Neutrophil (primary cell): ENCODE measurements at regions not wholly inside any gene's neighbourhood (a gene's known extent, or its start where the extent isn't known, plus 50 kb on each side); places are given as distances from the start of the nearest gene placed in this dataset.
"Not testable (repeated sequence)": the region's sequence is repeated elsewhere in the genome, so short reads cannot be mapped to it uniquely, and the experiment has no call there.

ENCODE experiments used
- H3K27ac ChIP-seq: fragments of 200-600 bp; sonication (generic); 2 replicates; pipeline ENCODE4 v1.5.1; 2016; ENCODE audit warnings: mild to moderate bottlenecking, moderate library complexity
- H3K27me3 ChIP-seq: fragments of 200-600 bp; sonication (generic); 2 replicates; pipeline ENCODE4 v1.6.0; 2016; ENCODE audit warnings: mild to moderate bottlenecking
- H3K36me3 ChIP-seq: fragments of 200-600 bp; sonication (generic); 2 replicates; pipeline ENCODE4 v1.5.1; 2017
- H3K4me1 ChIP-seq, 2 experiments: fragments of 200-600 bp in 1 of 2; sonication (generic) in 1 of 2; 1 replicate in 1 of 2; 2 replicates in 1 of 2; pipeline versions ENCODE4 v1.5.1 to v1.6.1; 2013 to 2016; ENCODE audit warnings: low read depth in 1 of 2, low read length in 1 of 2, mild to moderate bottlenecking in 1 of 2, moderate library complexity in 1 of 2; ENCODE audit not compliant: control insufficient read depth in 1 of 2, insufficient read depth in 1 of 2
- H3K4me3 ChIP-seq, 2 experiments: fragments of 200-600 bp in 1 of 2; sonication (generic) in 1 of 2; 1 replicate in 1 of 2; 2 replicates in 1 of 2; pipeline ENCODE4 v1.5.1; 2013 to 2016; ENCODE audit warnings: low read depth in 1 of 2, low read length in 1 of 2, mild to moderate bottlenecking in 1 of 2, moderate library complexity in 1 of 2
- H3K9me3 ChIP-seq: fragments of 200-600 bp; sonication (generic); 2 replicates; pipeline ENCODE4 v1.5.1; 2016
- CTCF ChIP-seq: fragments of 200-600 bp; sonication (generic); IDR thresholded peaks from 2 replicates; pipeline ENCODE4 v1.5.1; 2016; ENCODE audit warnings: antibody characterized with exemption

GRCh38 chr20:53788253-53789022, 194.8 kb upstream of the ZNF217 start:
- Histone ChIP-seq H3K4me1 (peaks cover 13 to 15% of the 10 kb centered on the region in 2 experiments), H3K4me3 (no peak overlapping the region), H3K36me3 (no peaks in the 10 kb centered on the region), H3K27me3 (no peaks in the 10 kb centered on the region), H3K9me3 (no peaks in the 10 kb centered on the region), H3K27ac (no peak overlapping the region)
- no peak for TF ChIP-seq CTCF

GRCh38 chr20:53787491-53787931, 193.9 kb upstream of the ZNF217 start:
- H3K36me3 ChIP-seq, H3K9me3 ChIP-seq, H3K4me3 ChIP-seq, H3K27ac ChIP-seq, H3K27me3 ChIP-seq: not testable (repeated sequence)
- peaks cover 13 to 15% of the 10 kb centered on the region in 2 experiments for H3K4me1 ChIP-seq

GRCh38 chr20:53786445-53787267, 193.0 kb upstream of the ZNF217 start:
- H3K36me3 ChIP-seq = no peaks in the 10 kb centered on the region
- TF ChIP-seq CTCF = no peak
- no peaks in the 10 kb centered on the region for H3K27me3 ChIP-seq
- H3K4me1 ChIP-seq = peaks cover 13 to 15% of the 10 kb centered on the region in 2 experiments
- no peak overlapping the region for H3K4me3 ChIP-seq
- H3K27ac ChIP-seq = peak overlapping the region; percentile 52
- no peaks in the 10 kb centered on the region for H3K9me3 ChIP-seq

- Histone ChIP-seq H3K9me3 (no peaks in the 10 kb centered on the region), H3K36me3 (no peaks in the 10 kb centered on the region), H3K27ac (peak overlapping the region; percentile 52), H3K27me3 (no peaks in the 10 kb centered on the region), H3K4me3 (no peak overlapping the region), H3K4me1 (peaks cover 13 to 15% of the 10 kb centered on the region in 2 experiments)
- TF ChIP-seq CTCF = no peak
Measured at GRCh38 chr20:53786071-53786444, 192.4 kb upstream of the ZNF217 start.

GRCh38 chr20:53785320-53785719, 191.7 kb upstream of the ZNF217 start:
- Histone ChIP-seq H3K27me3 (no peaks in the 10 kb centered on the region), H3K9me3 (no peaks in the 10 kb centered on the region), H3K4me3 (no peak overlapping the region), H3K4me1 (peaks cover 13 to 15% of the 10 kb centered on the region in 2 experiments), H3K36me3 (no peaks in the 10 kb centered on the region), H3K27ac (no peak overlapping the region)
- no peak for TF ChIP-seq CTCF

GRCh38 chr20:53783768-53784167, 190.1 kb upstream of the ZNF217 start:
- no peak for TF ChIP-seq CTCF
- Histone ChIP-seq H3K4me1 (peaks cover 18% of the 10 kb centered on the region in 2 experiments), H3K4me3 (no peak overlapping the region), H3K9me3 (no peaks in the 10 kb centered on the region), H3K36me3 (no peaks in the 10 kb centered on the region), H3K27ac (no peak overlapping the region), H3K27me3 (no peaks in the 10 kb centered on the region)
